Gastroesophageal sphincter (tissue), 3 donors: ENCODE measurements at regions not wholly inside any gene's neighbourhood (a gene's known extent, or its start where the extent isn't known, plus 50 kb on each side); places are given as distances from the start of the nearest gene placed in this dataset.

Source experiments
- EP300 ChIP-seq: sonication (generic); formaldehyde crosslinking; IDR thresholded peaks from one replicate; pipeline ENCODE4 v1.6.1; 2017; ENCODE audit warnings: antibody characterized with exemption, mild to moderate bottlenecking
- POLR2A ChIP-seq, 2 donors: fragments of 450-650 bp; IDR thresholded peaks; one replicate each; pipeline ENCODE4 v1.6.1; 2017; ENCODE audit warnings: antibody characterized with exemption in 2 of 2, mild to moderate bottlenecking in 2 of 2, moderate library complexity in 1 of 2
- POLR2AphosphoS5 ChIP-seq: sonication (generic); formaldehyde crosslinking; IDR thresholded peaks from one replicate; pipeline ENCODE4 v1.6.1; 2017; ENCODE audit warnings: antibody characterized with exemption
- TF ChIP-seq, protein P1 (sequence below), 4 experiments: fragments of 200-600 bp in 2 of 4; fragments of 450-650 bp in 2 of 4; sonication (generic) in 1 of 4; IDR thresholded peaks; one replicate each; pipeline ENCODE4 v1.5.1; 2017 to 2019; ENCODE audit warnings: antibody characterized with exemption in 4 of 4, mild to moderate bottlenecking in 2 of 4, moderate library complexity in 2 of 4

DNA sequence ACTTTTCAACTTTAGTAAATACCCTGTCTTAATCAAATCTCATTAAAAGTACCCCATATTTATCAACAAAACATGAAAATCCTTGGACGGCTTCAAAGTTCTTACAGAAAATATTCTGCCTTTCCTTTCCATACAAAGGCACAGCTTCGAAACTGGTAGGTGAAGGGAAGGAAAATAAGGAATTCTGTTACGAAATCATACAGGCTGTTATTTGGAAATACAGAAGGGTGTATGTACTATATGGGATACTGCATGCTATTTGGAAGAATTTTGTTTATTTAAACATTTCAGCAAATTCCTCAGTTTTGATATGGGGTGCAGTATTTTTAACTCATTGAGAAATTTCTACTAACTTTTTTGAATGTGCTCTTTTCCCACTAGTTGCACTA is 138.4 kb upstream of the BTN3A2 start:
- TF ChIP-seq, protein P1, sequence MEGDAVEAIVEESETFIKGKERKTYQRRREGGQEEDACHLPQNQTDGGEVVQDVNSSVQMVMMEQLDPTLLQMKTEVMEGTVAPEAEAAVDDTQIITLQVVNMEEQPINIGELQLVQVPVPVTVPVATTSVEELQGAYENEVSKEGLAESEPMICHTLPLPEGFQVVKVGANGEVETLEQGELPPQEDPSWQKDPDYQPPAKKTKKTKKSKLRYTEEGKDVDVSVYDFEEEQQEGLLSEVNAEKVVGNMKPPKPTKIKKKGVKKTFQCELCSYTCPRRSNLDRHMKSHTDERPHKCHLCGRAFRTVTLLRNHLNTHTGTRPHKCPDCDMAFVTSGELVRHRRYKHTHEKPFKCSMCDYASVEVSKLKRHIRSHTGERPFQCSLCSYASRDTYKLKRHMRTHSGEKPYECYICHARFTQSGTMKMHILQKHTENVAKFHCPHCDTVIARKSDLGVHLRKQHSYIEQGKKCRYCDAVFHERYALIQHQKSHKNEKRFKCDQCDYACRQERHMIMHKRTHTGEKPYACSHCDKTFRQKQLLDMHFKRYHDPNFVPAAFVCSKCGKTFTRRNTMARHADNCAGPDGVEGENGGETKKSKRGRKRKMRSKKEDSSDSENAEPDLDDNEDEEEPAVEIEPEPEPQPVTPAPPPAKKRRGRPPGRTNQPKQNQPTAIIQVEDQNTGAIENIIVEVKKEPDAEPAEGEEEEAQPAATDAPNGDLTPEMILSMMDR (IDR thresholded peaks at IDR 0.05), result no peak
- TF ChIP-seq POLR2A (IDR thresholded peaks at IDR 0.05) (no peak), EP300 (no peak), POLR2AphosphoS5 (no peak)
